WTC11 (cell line): ENCODE measurements at regions not wholly inside any gene's neighbourhood (a gene's known extent, or its start where the extent isn't known, plus 50 kb on each side); places are given as distances from the start of the nearest gene placed in this dataset.

Experiments used
- ATAC-seq: fragments of 200-7000 bp; cut with Tn5 transposase; 2 replicates; pipeline ENCODE4 v1.10.0; 2021; ENCODE audit warnings: mild to moderate bottlenecking, moderate library complexity
- CTCF ChIA-PET: fragments of 300-600 bp; sonication (Branson Sonifier 250); formaldehyde crosslinking; loops from one replicate; lab custom pipeline; 2021; ENCODE audit warnings: antibody characterized with exemption; lab: Charles Lee
- POLR2A ChIA-PET: fragments of 350-600 bp; sonication (Branson Sonifier 250); formaldehyde crosslinking; loops from one replicate; lab custom pipeline; 2021; ENCODE audit warnings: antibody characterized with exemption; lab: Charles Lee
- DNase-seq: peaks from one replicate; pipeline ENCODE4 v3.0.0; 2021; ENCODE audit warnings: low spot score
- H3K27ac Mint-ChIP-seq: 2 replicates; pipeline ENCODE4 v1.8.0; 2021; ENCODE audit warnings: mixed read lengths
- H3K27me3 Mint-ChIP-seq: 2 replicates; pipeline ENCODE4 v1.8.0; 2021; ENCODE audit warnings: low read depth, mild to moderate bottlenecking, moderate library complexity, mixed read lengths
- H3K36me3 Mint-ChIP-seq: 2 replicates; pipeline ENCODE4 v1.8.0; 2021; ENCODE audit warnings: mixed read lengths
- H3K4me1 Mint-ChIP-seq: 2 replicates; pipeline ENCODE4 v1.8.0; 2022; ENCODE audit warnings: mixed read lengths
- H3K4me3 Mint-ChIP-seq: 2 replicates; pipeline ENCODE4 v1.8.0; 2021; ENCODE audit warnings: mild to moderate bottlenecking, moderate library complexity, mixed read lengths
- H3K9me3 Mint-ChIP-seq: 2 replicates; pipeline ENCODE4 v1.8.0; 2021; ENCODE audit warnings: mixed read lengths
- FOXK1 ChIP-seq: sonication (generic); formaldehyde crosslinking; IDR thresholded peaks from 2 replicates; pipeline ENCODE4 v1.8.0; 2022; ENCODE audit warnings: mild to moderate bottlenecking, moderate library complexity, missing genetic modification reagents
- GRHL2 ChIP-seq: fragments of 250-450 bp; sonication (Bioruptor Pico); IDR thresholded peaks from 2 replicates; pipeline ENCODE4 v1.8.0; 2022; ENCODE audit warnings: mild to moderate bottlenecking, moderate library complexity; ENCODE audit not compliant: insufficient replicate concordance, severe bottlenecking
- KAT7 ChIP-seq: sonication (generic); formaldehyde crosslinking; IDR thresholded peaks from 2 replicates; pipeline ENCODE4 v1.8.1; 2023; ENCODE audit warnings: missing genetic modification reagents, mild to moderate bottlenecking, borderline replicate concordance
- NR2C2 ChIP-seq: sonication (generic); formaldehyde crosslinking; IDR thresholded peaks from 2 replicates; pipeline ENCODE4 v1.8.0; 2022; ENCODE audit warnings: mild to moderate bottlenecking, missing genetic modification reagents
- TEAD4 ChIP-seq: sonication (generic); formaldehyde crosslinking; IDR thresholded peaks from 2 replicates; pipeline ENCODE4 v1.8.0; 2022; ENCODE audit warnings: mild to moderate bottlenecking, missing genetic modification reagents
- ZBTB21 ChIP-seq: sonication (generic); formaldehyde crosslinking; IDR thresholded peaks from 2 replicates; pipeline ENCODE4 v1.8.1; 2023; ENCODE audit warnings: mild to moderate bottlenecking, missing genetic modification reagents, borderline replicate concordance
- TF ChIP-seq, protein P1 (sequence below): sonication (generic); formaldehyde crosslinking; conservative IDR thresholded peaks from 2 replicates; pipeline ENCODE4 v1.8.1; 2022; ENCODE audit warnings: mild to moderate bottlenecking, missing genetic modification reagents
- TF ChIP-seq, protein P2 (sequence below): sonication (generic); formaldehyde crosslinking; IDR thresholded peaks from 2 replicates; pipeline ENCODE4 v1.8.0; 2023; ENCODE audit warnings: mild to moderate bottlenecking, missing genetic modification reagents
- TF ChIP-seq, protein P3 (sequence below): sonication (generic); formaldehyde crosslinking; IDR thresholded peaks from 2 replicates; pipeline ENCODE4 v1.8.0; 2022; ENCODE audit warnings: mild to moderate bottlenecking, missing genetic modification reagents
- TF ChIP-seq, protein P4 (sequence below): sonication (generic); formaldehyde crosslinking; IDR thresholded peaks from 2 replicates; pipeline ENCODE4 v1.8.1; 2023; ENCODE audit warnings: mild to moderate bottlenecking, missing genetic modification reagents
- TF ChIP-seq, protein P5 (sequence below): sonication (generic); formaldehyde crosslinking; IDR thresholded peaks from 2 replicates; pipeline ENCODE4 v1.8.1; 2023; ENCODE audit warnings: mild to moderate bottlenecking, missing genetic modification reagents, moderate library complexity
- TF ChIP-seq, protein P6 (sequence below): fragments of 250-450 bp; sonication (Bioruptor Pico); conservative IDR thresholded peaks from 2 replicates; pipeline ENCODE4 v1.9.0; 2021; ENCODE audit warnings: mild to moderate bottlenecking
- TF ChIP-seq, protein P7 (sequence below): fragments of 250-450 bp; sonication (Bioruptor Pico); IDR thresholded peaks from 2 replicates; pipeline ENCODE4 v1.9.0; 2021; ENCODE audit warnings: moderate library complexity, mild to moderate bottlenecking, inconsistent platforms, borderline replicate concordance
- TF ChIP-seq, protein P8 (sequence below): sonication (generic); formaldehyde crosslinking; IDR thresholded peaks from 2 replicates; pipeline ENCODE4 v1.8.1; 2022; ENCODE audit warnings: low read depth, mild to moderate bottlenecking, moderate library complexity, missing genetic modification reagents, borderline replicate concordance
- TF ChIP-seq, protein P9 (sequence below): sonication (generic); formaldehyde crosslinking; IDR thresholded peaks from 2 replicates; pipeline ENCODE4 v1.8.1; 2023; ENCODE audit warnings: mild to moderate bottlenecking, moderate library complexity, missing genetic modification reagents

DNA sequence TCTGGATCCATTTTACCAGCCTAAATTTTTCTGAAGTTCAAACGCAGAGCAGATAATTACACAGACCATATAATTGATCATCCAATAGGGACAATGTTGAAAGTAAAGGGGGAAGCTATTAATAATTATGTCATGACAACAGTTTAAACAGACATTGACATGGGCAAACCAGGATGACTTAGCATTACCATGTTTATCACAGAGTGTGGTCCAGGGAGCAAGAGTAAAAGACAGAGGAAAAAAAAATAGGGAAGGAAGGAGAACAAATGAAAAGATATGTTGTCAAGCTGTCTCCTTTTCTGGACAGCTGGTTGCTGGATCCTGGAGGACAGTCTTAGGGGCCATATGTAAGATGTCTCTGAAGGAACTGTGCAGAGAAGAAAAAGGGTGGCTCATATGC is 69.4 kb upstream of the FBXL4 start:
- no peaks in the 10 kb centered on the region for H3K4me1 Mint-ChIP-seq
- no peak for ATAC-seq

More for the DNA sequence above, 69.4 kb upstream of the FBXL4 start:
- H3K9me3 Mint-ChIP-seq = peaks cover 5% of the 10 kb centered on the region
- no peak overlapping the region for H3K27ac Mint-ChIP-seq
- CTCF ChIA-PET = no interaction called here
- DNase-seq = no peak
- POLR2A ChIA-PET = no interaction called here
- TF ChIP-seq, protein P1, sequence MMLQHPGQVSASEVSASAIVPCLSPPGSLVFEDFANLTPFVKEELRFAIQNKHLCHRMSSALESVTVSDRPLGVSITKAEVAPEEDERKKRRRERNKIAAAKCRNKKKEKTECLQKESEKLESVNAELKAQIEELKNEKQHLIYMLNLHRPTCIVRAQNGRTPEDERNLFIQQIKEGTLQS (CRISPR knock-in tag) = no peak
- TF ChIP-seq KAT7 (no peak), ZBTB21 (no peak), NR2C2 (CRISPR knock-in tag) (no peak), GRHL2 (CRISPR knock-in tag) (no peak), FOXK1 (CRISPR knock-in tag) (no peak), TEAD4 (CRISPR knock-in tag) (no peak)
- TF ChIP-seq, protein P2, sequence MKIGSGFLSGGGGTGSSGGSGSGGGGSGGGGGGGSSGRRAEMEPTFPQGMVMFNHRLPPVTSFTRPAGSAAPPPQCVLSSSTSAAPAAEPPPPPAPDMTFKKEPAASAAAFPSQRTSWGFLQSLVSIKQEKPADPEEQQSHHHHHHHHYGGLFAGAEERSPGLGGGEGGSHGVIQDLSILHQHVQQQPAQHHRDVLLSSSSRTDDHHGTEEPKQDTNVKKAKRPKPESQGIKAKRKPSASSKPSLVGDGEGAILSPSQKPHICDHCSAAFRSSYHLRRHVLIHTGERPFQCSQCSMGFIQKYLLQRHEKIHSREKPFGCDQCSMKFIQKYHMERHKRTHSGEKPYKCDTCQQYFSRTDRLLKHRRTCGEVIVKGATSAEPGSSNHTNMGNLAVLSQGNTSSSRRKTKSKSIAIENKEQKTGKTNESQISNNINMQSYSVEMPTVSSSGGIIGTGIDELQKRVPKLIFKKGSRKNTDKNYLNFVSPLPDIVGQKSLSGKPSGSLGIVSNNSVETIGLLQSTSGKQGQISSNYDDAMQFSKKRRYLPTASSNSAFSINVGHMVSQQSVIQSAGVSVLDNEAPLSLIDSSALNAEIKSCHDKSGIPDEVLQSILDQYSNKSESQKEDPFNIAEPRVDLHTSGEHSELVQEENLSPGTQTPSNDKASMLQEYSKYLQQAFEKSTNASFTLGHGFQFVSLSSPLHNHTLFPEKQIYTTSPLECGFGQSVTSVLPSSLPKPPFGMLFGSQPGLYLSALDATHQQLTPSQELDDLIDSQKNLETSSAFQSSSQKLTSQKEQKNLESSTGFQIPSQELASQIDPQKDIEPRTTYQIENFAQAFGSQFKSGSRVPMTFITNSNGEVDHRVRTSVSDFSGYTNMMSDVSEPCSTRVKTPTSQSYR (CRISPR knock-in tag) = no peak
- TF ChIP-seq, protein P3, sequence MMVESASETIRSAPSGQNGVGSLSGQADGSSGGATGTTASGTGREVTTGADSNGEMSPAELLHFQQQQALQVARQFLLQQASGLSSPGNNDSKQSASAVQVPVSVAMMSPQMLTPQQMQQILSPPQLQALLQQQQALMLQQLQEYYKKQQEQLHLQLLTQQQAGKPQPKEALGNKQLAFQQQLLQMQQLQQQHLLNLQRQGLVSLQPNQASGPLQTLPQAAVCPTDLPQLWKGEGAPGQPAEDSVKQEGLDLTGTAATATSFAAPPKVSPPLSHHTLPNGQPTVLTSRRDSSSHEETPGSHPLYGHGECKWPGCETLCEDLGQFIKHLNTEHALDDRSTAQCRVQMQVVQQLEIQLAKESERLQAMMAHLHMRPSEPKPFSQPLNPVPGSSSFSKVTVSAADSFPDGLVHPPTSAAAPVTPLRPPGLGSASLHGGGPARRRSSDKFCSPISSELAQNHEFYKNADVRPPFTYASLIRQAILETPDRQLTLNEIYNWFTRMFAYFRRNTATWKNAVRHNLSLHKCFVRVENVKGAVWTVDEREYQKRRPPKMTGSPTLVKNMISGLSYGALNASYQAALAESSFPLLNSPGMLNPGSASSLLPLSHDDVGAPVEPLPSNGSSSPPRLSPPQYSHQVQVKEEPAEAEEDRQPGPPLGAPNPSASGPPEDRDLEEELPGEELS (CRISPR knock-in tag) = no peak
- TF ChIP-seq, protein P4, sequence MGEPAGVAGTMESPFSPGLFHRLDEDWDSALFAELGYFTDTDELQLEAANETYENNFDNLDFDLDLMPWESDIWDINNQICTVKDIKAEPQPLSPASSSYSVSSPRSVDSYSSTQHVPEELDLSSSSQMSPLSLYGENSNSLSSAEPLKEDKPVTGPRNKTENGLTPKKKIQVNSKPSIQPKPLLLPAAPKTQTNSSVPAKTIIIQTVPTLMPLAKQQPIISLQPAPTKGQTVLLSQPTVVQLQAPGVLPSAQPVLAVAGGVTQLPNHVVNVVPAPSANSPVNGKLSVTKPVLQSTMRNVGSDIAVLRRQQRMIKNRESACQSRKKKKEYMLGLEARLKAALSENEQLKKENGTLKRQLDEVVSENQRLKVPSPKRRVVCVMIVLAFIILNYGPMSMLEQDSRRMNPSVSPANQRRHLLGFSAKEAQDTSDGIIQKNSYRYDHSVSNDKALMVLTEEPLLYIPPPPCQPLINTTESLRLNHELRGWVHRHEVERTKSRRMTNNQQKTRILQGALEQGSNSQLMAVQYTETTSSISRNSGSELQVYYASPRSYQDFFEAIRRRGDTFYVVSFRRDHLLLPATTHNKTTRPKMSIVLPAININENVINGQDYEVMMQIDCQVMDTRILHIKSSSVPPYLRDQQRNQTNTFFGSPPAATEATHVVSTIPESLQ (CRISPR knock-in tag) = no peak
- TF ChIP-seq, protein P5, sequence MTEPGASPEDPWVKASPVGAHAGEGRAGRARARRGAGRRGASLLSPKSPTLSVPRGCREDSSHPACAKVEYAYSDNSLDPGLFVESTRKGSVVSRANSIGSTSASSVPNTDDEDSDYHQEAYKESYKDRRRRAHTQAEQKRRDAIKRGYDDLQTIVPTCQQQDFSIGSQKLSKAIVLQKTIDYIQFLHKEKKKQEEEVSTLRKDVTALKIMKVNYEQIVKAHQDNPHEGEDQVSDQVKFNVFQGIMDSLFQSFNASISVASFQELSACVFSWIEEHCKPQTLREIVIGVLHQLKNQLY (CRISPR knock-in tag) = no peak
- TF ChIP-seq, protein P6, sequence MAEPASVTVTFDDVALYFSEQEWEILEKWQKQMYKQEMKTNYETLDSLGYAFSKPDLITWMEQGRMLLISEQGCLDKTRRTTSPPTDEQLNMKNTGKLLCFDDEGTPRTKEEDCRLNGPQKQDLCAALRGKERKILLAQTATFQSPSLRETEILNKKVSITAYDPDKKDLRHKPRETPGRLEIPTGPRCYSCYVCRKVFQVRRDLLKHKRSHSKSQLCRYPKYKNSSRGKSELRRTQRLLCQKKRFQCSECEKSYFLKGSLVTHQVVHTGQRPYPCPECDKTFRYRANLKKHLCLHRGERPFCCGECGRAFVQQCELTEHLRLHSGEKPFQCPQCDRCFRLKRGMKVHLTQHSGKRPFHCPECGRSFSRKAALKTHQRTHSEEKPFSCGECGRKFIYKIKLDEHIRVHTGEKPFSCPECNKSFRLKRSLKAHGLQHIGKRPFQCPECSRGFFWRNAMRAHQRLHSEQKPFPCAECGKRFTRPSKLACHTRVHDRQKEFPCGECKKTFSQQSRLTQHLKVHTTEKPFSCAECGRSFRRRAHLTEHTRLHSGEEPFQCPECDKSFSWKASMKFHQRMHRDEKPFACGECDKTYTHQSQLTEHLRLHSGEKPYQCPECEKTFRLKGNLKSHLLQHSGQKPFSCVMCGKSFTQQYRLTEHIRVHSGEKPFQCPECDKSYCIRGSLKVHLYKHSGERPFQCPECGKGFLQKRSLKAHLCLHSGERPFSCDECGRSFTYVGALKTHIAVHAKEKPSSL (CRISPR knock-in tag) = no peak
- TF ChIP-seq, protein P7, sequence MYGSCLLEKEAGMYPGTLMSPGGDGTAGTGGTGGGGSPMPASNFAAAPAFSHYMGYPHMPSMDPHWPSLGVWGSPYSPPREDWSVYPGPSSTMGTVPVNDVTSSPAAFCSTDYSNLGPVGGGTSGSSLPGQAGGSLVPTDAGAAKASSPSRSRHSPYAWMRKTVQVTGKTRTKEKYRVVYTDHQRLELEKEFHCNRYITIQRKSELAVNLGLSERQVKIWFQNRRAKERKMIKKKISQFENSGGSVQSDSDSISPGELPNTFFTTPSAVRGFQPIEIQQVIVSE (CRISPR knock-in tag) = no peak
- TF ChIP-seq, protein P8, sequence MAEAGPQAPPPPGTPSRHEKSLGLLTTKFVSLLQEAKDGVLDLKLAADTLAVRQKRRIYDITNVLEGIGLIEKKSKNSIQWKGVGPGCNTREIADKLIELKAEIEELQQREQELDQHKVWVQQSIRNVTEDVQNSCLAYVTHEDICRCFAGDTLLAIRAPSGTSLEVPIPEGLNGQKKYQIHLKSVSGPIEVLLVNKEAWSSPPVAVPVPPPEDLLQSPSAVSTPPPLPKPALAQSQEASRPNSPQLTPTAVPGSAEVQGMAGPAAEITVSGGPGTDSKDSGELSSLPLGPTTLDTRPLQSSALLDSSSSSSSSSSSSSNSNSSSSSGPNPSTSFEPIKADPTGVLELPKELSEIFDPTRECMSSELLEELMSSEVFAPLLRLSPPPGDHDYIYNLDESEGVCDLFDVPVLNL (CRISPR knock-in tag) = no peak
- TF ChIP-seq, protein P9, sequence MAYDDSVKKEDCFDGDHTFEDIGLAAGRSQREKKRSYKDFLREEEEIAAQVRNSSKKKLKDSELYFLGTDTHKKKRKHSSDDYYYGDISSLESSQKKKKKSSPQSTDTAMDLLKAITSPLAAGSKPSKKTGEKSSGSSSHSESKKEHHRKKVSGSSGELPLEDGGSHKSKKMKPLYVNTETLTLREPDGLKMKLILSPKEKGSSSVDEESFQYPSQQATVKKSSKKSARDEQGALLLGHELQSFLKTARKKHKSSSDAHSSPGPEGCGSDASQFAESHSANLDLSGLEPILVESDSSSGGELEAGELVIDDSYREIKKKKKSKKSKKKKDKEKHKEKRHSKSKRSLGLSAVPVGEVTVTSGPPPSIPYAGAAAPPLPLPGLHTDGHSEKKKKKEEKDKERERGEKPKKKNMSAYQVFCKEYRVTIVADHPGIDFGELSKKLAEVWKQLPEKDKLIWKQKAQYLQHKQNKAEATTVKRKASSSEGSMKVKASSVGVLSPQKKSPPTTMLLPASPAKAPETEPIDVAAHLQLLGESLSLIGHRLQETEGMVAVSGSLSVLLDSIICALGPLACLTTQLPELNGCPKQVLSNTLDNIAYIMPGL (CRISPR knock-in tag) = no peak
- no peaks in the 10 kb centered on the region for H3K27me3 Mint-ChIP-seq
- H3K36me3 Mint-ChIP-seq = no peaks in the 10 kb centered on the region
- no peak overlapping the region for H3K4me3 Mint-ChIP-seq
